ENCODE measurements at regions not wholly inside any gene's neighbourhood (a gene's known extent, or its start where the extent isn't known, plus 50 kb on each side); places are given as distances from the start of the nearest gene placed in this dataset.

DNA sequence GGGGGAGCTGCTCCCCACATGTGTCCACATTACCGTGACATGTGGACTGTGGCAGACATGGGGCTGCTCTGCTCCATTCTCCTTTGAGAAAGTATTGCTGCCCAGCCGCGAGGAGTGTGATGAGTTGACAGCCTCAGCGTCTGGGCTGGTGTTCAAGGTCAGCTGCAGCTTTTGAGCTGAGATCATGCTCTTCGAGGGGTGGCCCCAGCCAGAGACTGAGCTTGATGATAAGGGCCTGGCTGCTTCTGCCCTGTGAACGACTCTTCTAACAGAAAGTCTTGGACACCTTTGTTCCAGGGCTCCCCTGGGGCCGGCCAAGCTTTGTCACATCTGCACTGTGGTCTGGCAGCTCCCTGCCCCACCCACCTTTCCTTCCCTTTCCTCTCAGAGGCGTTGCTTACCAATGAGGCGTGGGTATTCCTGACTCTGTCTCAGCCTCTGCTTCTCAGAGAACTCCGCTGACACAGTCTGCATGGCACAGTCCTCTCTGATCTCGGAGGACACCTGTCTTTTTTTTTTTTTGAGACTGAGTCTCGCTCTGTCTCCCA, 86.6 kb downstream of the CHRD start:
- TF ChIP-seq JUNB (IDR thresholded peaks at IDR 0.05), result no peak
- no peak for TF ChIP-seq BRCA1 (IDR thresholded peaks at IDR 0.05; ENCODE audit: low read depth, low read length)
- TF ChIP-seq, protein P1, sequence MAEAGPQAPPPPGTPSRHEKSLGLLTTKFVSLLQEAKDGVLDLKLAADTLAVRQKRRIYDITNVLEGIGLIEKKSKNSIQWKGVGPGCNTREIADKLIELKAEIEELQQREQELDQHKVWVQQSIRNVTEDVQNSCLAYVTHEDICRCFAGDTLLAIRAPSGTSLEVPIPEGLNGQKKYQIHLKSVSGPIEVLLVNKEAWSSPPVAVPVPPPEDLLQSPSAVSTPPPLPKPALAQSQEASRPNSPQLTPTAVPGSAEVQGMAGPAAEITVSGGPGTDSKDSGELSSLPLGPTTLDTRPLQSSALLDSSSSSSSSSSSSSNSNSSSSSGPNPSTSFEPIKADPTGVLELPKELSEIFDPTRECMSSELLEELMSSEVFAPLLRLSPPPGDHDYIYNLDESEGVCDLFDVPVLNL (IDR thresholded peaks at IDR 0.05; ENCODE audit: low read depth, low read length), result no peak
- TF ChIP-seq STAT3 (IDR thresholded peaks at IDR 0.05; ENCODE audit: low read depth, low read length), result no peak
- TF ChIP-seq, protein P2, sequence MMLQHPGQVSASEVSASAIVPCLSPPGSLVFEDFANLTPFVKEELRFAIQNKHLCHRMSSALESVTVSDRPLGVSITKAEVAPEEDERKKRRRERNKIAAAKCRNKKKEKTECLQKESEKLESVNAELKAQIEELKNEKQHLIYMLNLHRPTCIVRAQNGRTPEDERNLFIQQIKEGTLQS (IDR thresholded peaks at IDR 0.05; ENCODE audit: borderline replicate concordance, extremely low read depth, low read depth, low read length), result no peak
- no peak for TF ChIP-seq TBL1XR1 (IDR thresholded peaks at IDR 0.05; ENCODE audit: low read depth, low read length)
- TF ChIP-seq, protein P3, sequence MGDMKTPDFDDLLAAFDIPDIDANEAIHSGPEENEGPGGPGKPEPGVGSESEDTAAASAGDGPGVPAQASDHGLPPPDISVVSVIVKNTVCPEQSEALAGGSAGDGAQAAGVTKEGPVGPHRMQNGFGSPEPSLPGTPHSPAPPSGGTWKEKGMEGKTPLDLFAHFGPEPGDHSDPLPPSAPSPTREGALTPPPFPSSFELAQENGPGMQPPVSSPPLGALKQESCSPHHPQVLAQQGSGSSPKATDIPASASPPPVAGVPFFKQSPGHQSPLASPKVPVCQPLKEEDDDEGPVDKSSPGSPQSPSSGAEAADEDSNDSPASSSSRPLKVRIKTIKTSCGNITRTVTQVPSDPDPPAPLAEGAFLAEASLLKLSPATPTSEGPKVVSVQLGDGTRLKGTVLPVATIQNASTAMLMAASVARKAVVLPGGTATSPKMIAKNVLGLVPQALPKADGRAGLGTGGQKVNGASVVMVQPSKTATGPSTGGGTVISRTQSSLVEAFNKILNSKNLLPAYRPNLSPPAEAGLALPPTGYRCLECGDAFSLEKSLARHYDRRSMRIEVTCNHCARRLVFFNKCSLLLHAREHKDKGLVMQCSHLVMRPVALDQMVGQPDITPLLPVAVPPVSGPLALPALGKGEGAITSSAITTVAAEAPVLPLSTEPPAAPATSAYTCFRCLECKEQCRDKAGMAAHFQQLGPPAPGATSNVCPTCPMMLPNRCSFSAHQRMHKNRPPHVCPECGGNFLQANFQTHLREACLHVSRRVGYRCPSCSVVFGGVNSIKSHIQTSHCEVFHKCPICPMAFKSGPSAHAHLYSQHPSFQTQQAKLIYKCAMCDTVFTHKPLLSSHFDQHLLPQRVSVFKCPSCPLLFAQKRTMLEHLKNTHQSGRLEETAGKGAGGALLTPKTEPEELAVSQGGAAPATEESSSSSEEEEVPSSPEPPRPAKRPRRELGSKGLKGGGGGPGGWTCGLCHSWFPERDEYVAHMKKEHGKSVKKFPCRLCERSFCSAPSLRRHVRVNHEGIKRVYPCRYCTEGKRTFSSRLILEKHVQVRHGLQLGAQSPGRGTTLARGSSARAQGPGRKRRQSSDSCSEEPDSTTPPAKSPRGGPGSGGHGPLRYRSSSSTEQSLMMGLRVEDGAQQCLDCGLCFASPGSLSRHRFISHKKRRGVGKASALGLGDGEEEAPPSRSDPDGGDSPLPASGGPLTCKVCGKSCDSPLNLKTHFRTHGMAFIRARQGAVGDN (IDR thresholded peaks at IDR 0.05), result no peak
- TF ChIP-seq POLR2AphosphoS5 (IDR thresholded peaks at IDR 0.05; ENCODE audit: low read length), result no peak
- TF ChIP-seq TAF1 (IDR thresholded peaks at IDR 0.05; ENCODE audit: borderline replicate concordance, low read depth, low read length), result no peak
- TF ChIP-seq IKZF2 (IDR thresholded peaks at IDR 0.05), result no peak
- no peak for TF ChIP-seq SP1 (IDR thresholded peaks at IDR 0.05; ENCODE audit: low read depth, low read length)
- no peak overlapping the region for H2AFZ ChIP-seq (ENCODE audit: control insufficient read depth, low read depth, low read length)
- peak; percentile 44 for ATAC-seq
- no peak for DNase-seq (ENCODE audit: low read depth, low spot score)
- BruUV-seq (replicated peaks), result no TSS peak
- no peak overlapping the region for H3K9ac ChIP-seq (ENCODE audit: control insufficient read depth, insufficient read depth, low read length)
- in situ Hi-C loops (cut with MboI) (no loop called here), intact Hi-C loops (cut with micrococcal nuclease; ENCODE audit: unreplicated experiment) (loop anchor here (5.0 kb wide), 2 partner anchors 46 to 76 kb away; no protein-coding TSS in a partner anchor)
- WGBS (ENCODE audit: insufficient coverage, insufficient replicate concordance, low lambda C conversion rate, missing lambda C conversion rate), result 8% methylated on average over 12 of the region's 12 CpGs
- no peak overlapping the region for H3K4me2 ChIP-seq (ENCODE audit: control insufficient read depth, insufficient read depth)
- ChIA-PET POLR2A (no interaction called here), CTCF (interaction anchor here (0.9 to 3.3 kb wide), 7 partner anchors 10 to 113 kb away, joined by 3 to 7 read pairs (median 4); no protein-coding TSS in a partner anchor), RAD21 (ENCODE audit: unreplicated experiment) (interaction anchor here (0.7 to 2.7 kb wide), 2 partner anchors 95 to 565 kb away, joined by 4 to 9 read pairs; no protein-coding TSS in a partner anchor), SMC1A (ENCODE audit: uncharacterized antibody, unreplicated experiment) (interaction anchor here (0.6 to 2.3 kb wide), 4 partner anchors 9 to 95 kb away, joined by 4 to 8 read pairs (median 5); no protein-coding TSS in a partner anchor)
- no peak overlapping the region for H3K27ac ChIP-seq (ENCODE audit: control insufficient read depth, insufficient read depth)
- peaks cover 3% of the 10 kb centered on the region; the same call in 1 of the 2 replicates for H4K20me1 ChIP-seq (ENCODE audit: control insufficient read depth, insufficient read depth)
- no peak for FAIRE-seq
- H3K27me3 ChIP-seq (replicated peaks in 1 of 2; ENCODE audit: control insufficient read depth in 2 of 2, insufficient read depth in 2 of 2, low read length in 1 of 2), result peaks cover 2 to 3% of the 10 kb centered on the region in 2 experiments; a peak in 2 of 4 replicates
- H3K79me2 ChIP-seq (ENCODE audit: control insufficient read depth, insufficient read depth, low read length), result no peaks in the 10 kb centered on the region
- no peaks in the 10 kb centered on the region; the same call in 2 of the 3 replicates for H3K9me3 ChIP-seq (replicated peaks; ENCODE audit: control insufficient read depth, insufficient read depth, low read length)
- H3K36me3 ChIP-seq (ENCODE audit: control insufficient read depth in 2 of 2, insufficient read depth in 2 of 2, low read length in 1 of 2), result no peaks in the 10 kb centered on the region
- H3K4me1 ChIP-seq (ENCODE audit: control insufficient read depth, insufficient read depth, low read length), result no peaks in the 10 kb centered on the region
- no peak overlapping the region for H3K4me3 ChIP-seq
